Astrocyte (in vitro differentiated cells and primary cell): ENCODE measurements at regions not wholly inside any gene's neighbourhood (a gene's known extent, or its start where the extent isn't known, plus 50 kb on each side); places are given as distances from the start of the nearest gene placed in this dataset.
"Not testable (repeated sequence)": the region's sequence is repeated elsewhere in the genome, so short reads cannot be mapped to it uniquely, and the experiment has no call there.

ENCODE experiments used
- EZH2 ChIP-seq: IDR thresholded peaks from 2 replicates; pipeline ENCODE4 v1.6.1; 2012; ENCODE audit warnings: mild to moderate bottlenecking, low read length, inconsistent platforms; ENCODE audit not compliant: insufficient read depth
- TF ChIP-seq, protein P1 (sequence below): IDR thresholded peaks from 2 replicates; pipeline ENCODE4 v1.5.1; 2011; ENCODE audit warnings: low read depth, mild to moderate bottlenecking, inconsistent platforms, low read length, moderate library complexity; ENCODE audit not compliant: insufficient read depth

DNA sequence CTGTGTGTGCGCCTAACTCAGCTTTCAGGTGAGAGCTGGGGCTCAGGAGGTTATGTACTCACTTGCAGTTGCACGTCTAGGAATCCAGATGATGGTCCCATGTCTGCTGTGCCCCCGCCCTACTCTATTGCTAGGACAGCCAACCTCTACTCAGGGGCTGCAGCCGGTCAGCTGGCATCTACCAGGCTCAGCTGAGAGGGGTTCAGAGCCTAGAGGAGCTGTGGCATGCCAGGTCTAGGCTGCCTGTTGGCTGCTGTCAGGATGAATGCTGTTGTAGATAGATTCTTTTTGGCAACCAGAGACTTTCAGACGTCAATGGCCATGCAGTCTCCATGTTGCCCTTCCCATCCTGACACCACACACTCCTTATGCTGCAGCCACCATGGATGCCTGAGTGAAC is 214.5 kb downstream of the RTP5 start:
- TF ChIP-seq, protein P1, sequence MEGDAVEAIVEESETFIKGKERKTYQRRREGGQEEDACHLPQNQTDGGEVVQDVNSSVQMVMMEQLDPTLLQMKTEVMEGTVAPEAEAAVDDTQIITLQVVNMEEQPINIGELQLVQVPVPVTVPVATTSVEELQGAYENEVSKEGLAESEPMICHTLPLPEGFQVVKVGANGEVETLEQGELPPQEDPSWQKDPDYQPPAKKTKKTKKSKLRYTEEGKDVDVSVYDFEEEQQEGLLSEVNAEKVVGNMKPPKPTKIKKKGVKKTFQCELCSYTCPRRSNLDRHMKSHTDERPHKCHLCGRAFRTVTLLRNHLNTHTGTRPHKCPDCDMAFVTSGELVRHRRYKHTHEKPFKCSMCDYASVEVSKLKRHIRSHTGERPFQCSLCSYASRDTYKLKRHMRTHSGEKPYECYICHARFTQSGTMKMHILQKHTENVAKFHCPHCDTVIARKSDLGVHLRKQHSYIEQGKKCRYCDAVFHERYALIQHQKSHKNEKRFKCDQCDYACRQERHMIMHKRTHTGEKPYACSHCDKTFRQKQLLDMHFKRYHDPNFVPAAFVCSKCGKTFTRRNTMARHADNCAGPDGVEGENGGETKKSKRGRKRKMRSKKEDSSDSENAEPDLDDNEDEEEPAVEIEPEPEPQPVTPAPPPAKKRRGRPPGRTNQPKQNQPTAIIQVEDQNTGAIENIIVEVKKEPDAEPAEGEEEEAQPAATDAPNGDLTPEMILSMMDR: not testable (repeated sequence)
- TF ChIP-seq EZH2: not testable (repeated sequence)
